ENCODE measurements at regions not wholly inside any gene's neighbourhood (a gene's known extent, or its start where the extent isn't known, plus 50 kb on each side); places are given as distances from the start of the nearest gene placed in this dataset.

DNA sequence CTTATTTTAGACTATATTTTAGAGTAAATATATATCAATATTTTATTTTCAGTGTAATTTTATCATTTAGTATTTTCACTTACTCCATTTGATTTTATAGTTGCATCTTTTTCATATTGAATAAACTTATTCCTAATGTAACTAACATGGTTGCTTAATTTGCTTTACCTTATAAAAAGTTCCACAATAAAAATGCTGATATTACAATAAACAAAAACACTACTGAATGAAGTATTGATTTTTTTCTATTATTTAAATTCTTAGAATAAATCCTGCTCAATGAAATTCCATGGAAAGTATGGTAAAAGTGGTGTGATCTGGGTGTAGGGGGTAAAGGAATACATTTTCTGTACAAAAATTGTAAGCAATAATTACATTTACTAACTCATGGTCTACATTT is 2074.9 kb upstream of the C9orf72 start (continued):
- TF ChIP-seq KLF5 (IDR thresholded peaks at IDR 0.05; ENCODE audit: partially characterized antibody) (no peak), MYB (IDR thresholded peaks at IDR 0.05; ENCODE audit: borderline replicate concordance, low read depth, low read length) (no peak), EED (IDR thresholded peaks at IDR 0.05; ENCODE audit: low read depth) (no peak), RBBP5 (conservative IDR thresholded peaks at IDR 0.05) (no peak), BRCA1 (IDR thresholded peaks at IDR 0.05; ENCODE audit: low read depth, low read length) (no peak), MLLT1 (IDR thresholded peaks at IDR 0.05) (no peak), PAX8 (IDR thresholded peaks at IDR 0.05) (no peak), ZNF384 (IDR thresholded peaks at IDR 0.05; ENCODE audit: borderline replicate concordance, low read depth, low read length) (no peak), POLR2A (IDR thresholded peaks at IDR 0.05; ENCODE audit: low read depth, low read length) (no peak), TCF3 (IDR thresholded peaks at IDR 0.05; ENCODE audit: borderline replicate concordance, insufficient read depth, low read depth, low read length) (no peak), SREBF2 (IDR thresholded peaks at IDR 0.05; ENCODE audit: low read length) (no peak), CHD4 (IDR thresholded peaks at IDR 0.05) (no peak), SIN3A (IDR thresholded peaks at IDR 0.05; ENCODE audit: low read depth, low read length) (no peak)
- TF ChIP-seq, protein P1, sequence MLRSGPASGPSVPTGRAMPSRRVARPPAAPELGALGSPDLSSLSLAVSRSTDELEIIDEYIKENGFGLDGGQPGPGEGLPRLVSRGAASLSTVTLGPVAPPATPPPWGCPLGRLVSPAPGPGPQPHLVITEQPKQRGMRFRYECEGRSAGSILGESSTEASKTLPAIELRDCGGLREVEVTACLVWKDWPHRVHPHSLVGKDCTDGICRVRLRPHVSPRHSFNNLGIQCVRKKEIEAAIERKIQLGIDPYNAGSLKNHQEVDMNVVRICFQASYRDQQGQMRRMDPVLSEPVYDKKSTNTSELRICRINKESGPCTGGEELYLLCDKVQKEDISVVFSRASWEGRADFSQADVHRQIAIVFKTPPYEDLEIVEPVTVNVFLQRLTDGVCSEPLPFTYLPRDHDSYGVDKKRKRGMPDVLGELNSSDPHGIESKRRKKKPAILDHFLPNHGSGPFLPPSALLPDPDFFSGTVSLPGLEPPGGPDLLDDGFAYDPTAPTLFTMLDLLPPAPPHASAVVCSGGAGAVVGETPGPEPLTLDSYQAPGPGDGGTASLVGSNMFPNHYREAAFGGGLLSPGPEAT (IDR thresholded peaks at IDR 0.05; ENCODE audit: low read depth), result no peak
- TF ChIP-seq, protein P2, sequence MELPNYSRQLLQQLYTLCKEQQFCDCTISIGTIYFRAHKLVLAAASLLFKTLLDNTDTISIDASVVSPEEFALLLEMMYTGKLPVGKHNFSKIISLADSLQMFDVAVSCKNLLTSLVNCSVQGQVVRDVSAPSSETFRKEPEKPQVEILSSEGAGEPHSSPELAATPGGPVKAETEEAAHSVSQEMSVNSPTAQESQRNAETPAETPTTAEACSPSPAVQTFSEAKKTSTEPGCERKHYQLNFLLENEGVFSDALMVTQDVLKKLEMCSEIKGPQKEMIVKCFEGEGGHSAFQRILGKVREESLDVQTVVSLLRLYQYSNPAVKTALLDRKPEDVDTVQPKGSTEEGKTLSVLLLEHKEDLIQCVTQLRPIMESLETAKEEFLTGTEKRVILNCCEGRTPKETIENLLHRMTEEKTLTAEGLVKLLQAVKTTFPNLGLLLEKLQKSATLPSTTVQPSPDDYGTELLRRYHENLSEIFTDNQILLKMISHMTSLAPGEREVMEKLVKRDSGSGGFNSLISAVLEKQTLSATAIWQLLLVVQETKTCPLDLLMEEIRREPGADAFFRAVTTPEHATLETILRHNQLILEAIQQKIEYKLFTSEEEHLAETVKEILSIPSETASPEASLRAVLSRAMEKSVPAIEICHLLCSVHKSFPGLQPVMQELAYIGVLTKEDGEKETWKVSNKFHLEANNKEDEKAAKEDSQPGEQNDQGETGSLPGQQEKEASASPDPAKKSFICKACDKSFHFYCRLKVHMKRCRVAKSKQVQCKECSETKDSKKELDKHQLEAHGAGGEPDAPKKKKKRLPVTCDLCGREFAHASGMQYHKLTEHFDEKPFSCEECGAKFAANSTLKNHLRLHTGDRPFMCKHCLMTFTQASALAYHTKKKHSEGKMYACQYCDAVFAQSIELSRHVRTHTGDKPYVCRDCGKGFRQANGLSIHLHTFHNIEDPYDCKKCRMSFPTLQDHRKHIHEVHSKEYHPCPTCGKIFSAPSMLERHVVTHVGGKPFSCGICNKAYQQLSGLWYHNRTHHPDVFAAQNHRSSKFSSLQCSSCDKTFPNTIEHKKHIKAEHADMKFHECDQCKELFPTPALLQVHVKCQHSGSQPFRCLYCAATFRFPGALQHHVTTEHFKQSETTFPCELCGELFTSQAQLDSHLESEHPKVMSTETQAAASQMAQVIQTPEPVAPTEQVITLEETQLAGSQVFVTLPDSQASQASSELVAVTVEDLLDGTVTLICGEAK (IDR thresholded peaks at IDR 0.05; ENCODE audit: borderline replicate concordance), result no peak
